ENCODE measurements at regions not wholly inside any gene's neighbourhood (a gene's known extent, or its start where the extent isn't known, plus 50 kb on each side); places are given as distances from the start of the nearest gene placed in this dataset.
"Not testable (repeated sequence)": the region's sequence is repeated elsewhere in the genome, so short reads cannot be mapped to it uniquely, and the experiment has no call there.

- no peaks in the 10 kb centered on the region for H3K36me3 ChIP-seq (ENCODE audit: control insufficient read depth, insufficient read depth, low read length)
- POLR2A ChIA-PET: no interaction called here
- H3K27me3 ChIP-seq (ENCODE audit: control insufficient read depth, insufficient read depth, low read length): no peaks in the 10 kb centered on the region
- no peak for DNase-seq (ENCODE audit: low read depth)
- no peak overlapping the region for H3K4me3 ChIP-seq (ENCODE audit: low read depth, low read length)
- CTCF ChIA-PET: no interaction called here
- no peak for TF ChIP-seq CTCF (IDR thresholded peaks at IDR 0.05; ENCODE audit: insufficient read depth, low read depth, low read length)
These were observed 67.3 kb upstream of the KMT2C start for GRCh38 chr7:152502813-152503790.

GRCh38 chr7:152501506-152501905, 65.7 kb upstream of the KMT2C start:
- Histone ChIP-seq H3K27me3 (ENCODE audit: control insufficient read depth, insufficient read depth, low read length) (no peaks in the 10 kb centered on the region), H3K36me3 (ENCODE audit: control insufficient read depth, insufficient read depth, low read length) (no peaks in the 10 kb centered on the region), H3K4me3 (ENCODE audit: low read depth, low read length) (no peak overlapping the region)
- CTCF ChIA-PET: interaction anchor here (0.6 kb wide), 2 partner anchors 25 to 156 kb away, joined by 3 read pairs; no protein-coding TSS in a partner anchor
- DNase-seq (ENCODE audit: low read depth): no peak
- POLR2A ChIA-PET: no interaction called here
- no peak for TF ChIP-seq CTCF (IDR thresholded peaks at IDR 0.05; ENCODE audit: insufficient read depth, low read depth, low read length)

- CTCF ChIA-PET; H3K36me3 ChIP-seq (ENCODE audit: control insufficient read depth, insufficient read depth, low read length); POLR2A ChIA-PET; DNase-seq (ENCODE audit: low read depth); H3K27me3 ChIP-seq (ENCODE audit: control insufficient read depth, insufficient read depth, low read length); H3K4me3 ChIP-seq (ENCODE audit: low read depth, low read length): not testable (repeated sequence)
These were observed 64.2 kb upstream of the KMT2C start for GRCh38 chr7:152499969-152500368.

- no peak overlapping the region for H3K4me3 ChIP-seq (ENCODE audit: low read depth, low read length)
- ChIA-PET POLR2A (no interaction called here), CTCF (interaction anchor here (1.1 kb wide), 1 partner anchor 9 kb away, joined by 4 read pairs; no protein-coding TSS in a partner anchor)
- H3K36me3 ChIP-seq (ENCODE audit: control insufficient read depth, insufficient read depth, low read length): no peaks in the 10 kb centered on the region
- DNase-seq (ENCODE audit: low read depth): no peak
- TF ChIP-seq CTCF (IDR thresholded peaks at IDR 0.05; ENCODE audit: insufficient read depth, low read depth, low read length): no peak
- H3K27me3 ChIP-seq (ENCODE audit: control insufficient read depth, insufficient read depth, low read length): no peaks in the 10 kb centered on the region
These were observed 60.1 kb upstream of the KMT2C start for GRCh38 chr7:152495867-152496266.

GRCh38 chr7:152492952-152493351, 57.1 kb upstream of the KMT2C start:
- ChIA-PET POLR2A (no interaction called here), CTCF (no interaction called here)
- H3K27me3 ChIP-seq (ENCODE audit: control insufficient read depth, insufficient read depth, low read length): no peaks in the 10 kb centered on the region; the same call in 1 of the 2 replicates
- no peak for TF ChIP-seq CTCF (IDR thresholded peaks at IDR 0.05; ENCODE audit: insufficient read depth, low read depth, low read length)
- DNase-seq (ENCODE audit: low read depth): no peak
- no peak overlapping the region for H3K4me3 ChIP-seq (ENCODE audit: low read depth, low read length)
- H3K36me3 ChIP-seq (ENCODE audit: control insufficient read depth, insufficient read depth, low read length): no peaks in the 10 kb centered on the region
